ENCODE measurements at regions not wholly inside any gene's neighbourhood (a gene's known extent, or its start where the extent isn't known, plus 50 kb on each side); places are given as distances from the start of the nearest gene placed in this dataset.

DNA sequence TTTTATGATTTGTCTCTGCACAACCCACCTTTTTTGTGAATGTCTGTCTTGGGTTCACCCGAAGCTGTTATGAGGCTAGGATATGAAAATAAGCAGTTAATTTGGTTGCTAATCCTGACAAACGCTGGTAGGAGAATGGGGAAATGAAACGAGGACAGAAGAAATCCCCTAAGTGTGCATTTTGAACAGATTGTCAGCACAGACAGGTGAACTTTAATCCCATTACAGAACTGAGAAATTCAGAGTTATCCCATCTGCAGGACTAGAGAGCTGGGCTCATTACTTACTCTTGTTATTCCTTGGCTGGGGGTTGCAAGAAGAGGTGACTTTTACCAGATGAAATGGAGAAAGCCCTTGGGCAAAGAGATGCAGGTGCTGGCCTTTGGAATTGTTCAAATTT lies 123.3 kb upstream of the NYAP2 start:
- Mint-ChIP-seq H3K27me3 (ENCODE audit: low read depth, poor library complexity) (no peaks in the 10 kb centered on the region), H3K9me3 (no peaks in the 10 kb centered on the region), H3K4me3 (no peak overlapping the region), H3K27ac (no peak overlapping the region), H3K36me3 (ENCODE audit: low read depth) (no peaks in the 10 kb centered on the region), H3K4me1 (no peaks in the 10 kb centered on the region)
- TF ChIP-seq, protein P1, sequence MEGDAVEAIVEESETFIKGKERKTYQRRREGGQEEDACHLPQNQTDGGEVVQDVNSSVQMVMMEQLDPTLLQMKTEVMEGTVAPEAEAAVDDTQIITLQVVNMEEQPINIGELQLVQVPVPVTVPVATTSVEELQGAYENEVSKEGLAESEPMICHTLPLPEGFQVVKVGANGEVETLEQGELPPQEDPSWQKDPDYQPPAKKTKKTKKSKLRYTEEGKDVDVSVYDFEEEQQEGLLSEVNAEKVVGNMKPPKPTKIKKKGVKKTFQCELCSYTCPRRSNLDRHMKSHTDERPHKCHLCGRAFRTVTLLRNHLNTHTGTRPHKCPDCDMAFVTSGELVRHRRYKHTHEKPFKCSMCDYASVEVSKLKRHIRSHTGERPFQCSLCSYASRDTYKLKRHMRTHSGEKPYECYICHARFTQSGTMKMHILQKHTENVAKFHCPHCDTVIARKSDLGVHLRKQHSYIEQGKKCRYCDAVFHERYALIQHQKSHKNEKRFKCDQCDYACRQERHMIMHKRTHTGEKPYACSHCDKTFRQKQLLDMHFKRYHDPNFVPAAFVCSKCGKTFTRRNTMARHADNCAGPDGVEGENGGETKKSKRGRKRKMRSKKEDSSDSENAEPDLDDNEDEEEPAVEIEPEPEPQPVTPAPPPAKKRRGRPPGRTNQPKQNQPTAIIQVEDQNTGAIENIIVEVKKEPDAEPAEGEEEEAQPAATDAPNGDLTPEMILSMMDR (IDR thresholded peaks at IDR 0.05) = no peak
- no peak for DNase-seq

DNA sequence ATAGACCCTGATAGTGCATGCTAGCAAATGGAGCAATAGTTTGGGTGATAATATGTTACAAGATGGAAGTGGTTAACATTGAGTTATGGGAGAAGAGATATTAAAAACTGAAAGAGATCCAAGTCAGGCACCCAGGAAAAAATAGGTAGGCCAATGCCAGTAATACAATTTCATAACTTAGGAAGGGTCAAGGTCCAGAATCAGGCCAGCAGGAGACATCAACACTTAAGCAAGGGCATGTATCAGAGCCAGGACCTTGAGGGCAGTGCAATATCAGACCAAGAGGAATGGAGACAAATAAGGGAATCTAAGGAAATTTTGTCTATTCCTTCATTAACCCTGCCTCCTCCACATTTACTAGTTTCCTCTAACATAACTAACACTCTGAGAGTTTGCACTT lies 124.1 kb upstream of the NYAP2 start:
- Mint-ChIP-seq H3K36me3 (ENCODE audit: low read depth) (no peaks in the 10 kb centered on the region), H3K9me3 (no peaks in the 10 kb centered on the region), H3K4me3 (no peak overlapping the region), H3K27ac (no peak overlapping the region), H3K27me3 (ENCODE audit: low read depth, poor library complexity) (no peaks in the 10 kb centered on the region), H3K4me1 (no peaks in the 10 kb centered on the region)
- TF ChIP-seq, protein P1 (IDR thresholded peaks at IDR 0.05) = no peak
- no peak for DNase-seq

DNA sequence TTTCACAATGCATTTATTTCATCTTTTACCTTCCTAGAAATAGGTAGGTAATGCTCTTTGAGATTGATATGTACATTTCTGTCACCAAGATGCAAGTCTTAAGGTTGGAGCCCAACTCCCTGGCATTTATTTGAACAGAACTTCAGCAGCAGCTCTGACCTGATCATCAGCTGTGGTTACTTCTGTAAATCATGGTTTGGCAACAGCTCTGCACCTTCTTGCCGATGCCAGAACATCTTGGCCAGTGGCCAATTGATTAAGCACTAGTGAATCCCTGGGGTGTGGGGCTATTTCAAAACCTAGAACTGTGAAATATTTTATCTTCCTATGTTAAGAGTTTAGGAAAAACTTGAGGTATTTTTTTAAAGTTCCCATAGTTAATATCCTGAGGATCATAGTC lies 124.8 kb upstream of the NYAP2 start:
- no peaks in the 10 kb centered on the region for H3K4me1 Mint-ChIP-seq
- no peak overlapping the region for H3K27ac Mint-ChIP-seq
- no peaks in the 10 kb centered on the region for H3K27me3 Mint-ChIP-seq (ENCODE audit: low read depth, poor library complexity)
- no peak for DNase-seq
- no peaks in the 10 kb centered on the region for H3K9me3 Mint-ChIP-seq
- TF ChIP-seq, protein P1 (IDR thresholded peaks at IDR 0.05) = no peak
- H3K4me3 Mint-ChIP-seq = no peak overlapping the region
- H3K36me3 Mint-ChIP-seq (ENCODE audit: low read depth) = no peaks in the 10 kb centered on the region

DNA sequence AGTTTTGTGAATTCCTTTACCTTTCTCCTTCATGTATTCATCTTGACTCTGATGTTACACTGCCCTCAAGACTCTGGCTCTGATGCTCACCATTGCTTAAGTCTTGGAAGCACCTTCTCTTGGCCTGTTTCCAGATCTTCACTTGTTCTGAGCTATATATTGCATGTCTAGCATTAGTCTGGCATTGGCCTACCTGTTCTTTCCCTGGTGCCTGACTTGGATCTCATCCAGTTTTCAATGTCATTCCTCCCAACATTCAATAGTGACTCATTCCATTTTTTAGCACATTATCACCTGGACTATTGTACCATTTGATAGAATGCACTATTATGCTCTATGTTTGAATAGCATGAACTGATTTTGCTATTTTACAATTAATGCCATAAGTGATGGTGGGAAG lies 127.3 kb upstream of the NYAP2 start:
- Mint-ChIP-seq H3K27me3 (ENCODE audit: low read depth, poor library complexity) (no peaks in the 10 kb centered on the region), H3K4me3 (no peak overlapping the region), H3K36me3 (ENCODE audit: low read depth) (no peaks in the 10 kb centered on the region), H3K27ac (no peak overlapping the region), H3K4me1 (no peaks in the 10 kb centered on the region), H3K9me3 (no peaks in the 10 kb centered on the region)
- TF ChIP-seq, protein P1 (IDR thresholded peaks at IDR 0.05) = no peak
- no peak for DNase-seq

DNA sequence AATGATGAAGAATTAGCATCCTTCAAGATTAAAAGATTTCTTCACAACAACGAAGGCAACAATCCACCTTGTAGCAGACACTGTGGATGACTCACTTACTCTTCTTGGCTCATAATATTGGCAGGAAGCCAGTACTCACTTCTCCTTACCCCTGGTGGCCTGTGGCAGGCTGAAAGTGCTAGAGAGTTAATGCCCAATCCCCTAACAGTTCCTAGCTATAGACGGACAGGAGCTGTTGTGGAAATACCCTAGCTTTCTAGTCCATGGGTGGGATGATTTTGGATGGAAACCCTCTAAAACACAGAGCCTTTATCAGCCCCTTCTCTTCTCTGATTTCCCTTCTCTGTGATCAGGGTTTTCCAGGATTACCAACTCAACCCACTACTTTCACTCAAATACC lies 128.6 kb upstream of the NYAP2 start:
- no peak for DNase-seq
- no peaks in the 10 kb centered on the region for H3K9me3 Mint-ChIP-seq
- H3K4me3 Mint-ChIP-seq = no peak overlapping the region
- H3K36me3 Mint-ChIP-seq (ENCODE audit: low read depth) = no peaks in the 10 kb centered on the region
- TF ChIP-seq, protein P1 (IDR thresholded peaks at IDR 0.05) = no peak
- no peaks in the 10 kb centered on the region for H3K4me1 Mint-ChIP-seq
- H3K27me3 Mint-ChIP-seq (ENCODE audit: low read depth, poor library complexity) = no peaks in the 10 kb centered on the region
- H3K27ac Mint-ChIP-seq = no peak overlapping the region

DNA sequence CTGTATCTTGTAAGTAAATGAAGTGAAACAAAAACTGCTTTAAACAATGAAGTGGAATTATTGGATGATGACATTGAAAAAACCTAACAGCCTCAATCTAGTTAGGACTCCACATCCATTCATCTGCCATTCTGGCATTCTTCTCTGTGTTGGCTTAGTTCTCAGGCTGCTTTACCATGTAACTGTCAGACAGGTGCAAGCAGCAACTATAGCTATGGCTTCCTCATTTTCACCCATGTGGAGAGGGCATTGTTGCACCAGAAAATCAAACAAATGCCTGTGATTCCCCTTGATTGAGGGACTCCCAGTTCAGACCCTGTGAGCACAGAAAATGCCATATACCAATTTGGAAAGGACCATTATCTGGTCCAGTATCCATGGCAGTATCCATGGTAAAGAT lies 129.5 kb upstream of the NYAP2 start:
- DNase-seq = no peak
- H3K9me3 Mint-ChIP-seq = no peaks in the 10 kb centered on the region
- TF ChIP-seq, protein P1 (IDR thresholded peaks at IDR 0.05) = no peak
- no peaks in the 10 kb centered on the region for H3K27me3 Mint-ChIP-seq (ENCODE audit: low read depth, poor library complexity)
- no peak overlapping the region for H3K4me3 Mint-ChIP-seq
- no peaks in the 10 kb centered on the region for H3K36me3 Mint-ChIP-seq (ENCODE audit: low read depth)
- no peak overlapping the region for H3K27ac Mint-ChIP-seq
- no peaks in the 10 kb centered on the region for H3K4me1 Mint-ChIP-seq
